AG04449 (cell line): ENCODE measurements at regions not wholly inside any gene's neighbourhood (a gene's known extent, or its start where the extent isn't known, plus 50 kb on each side); places are given as distances from the start of the nearest gene placed in this dataset.
"Not testable (repeated sequence)": the region's sequence is repeated elsewhere in the genome, so short reads cannot be mapped to it uniquely, and the experiment has no call there.

Source experiments
- CTCF ChIA-PET: fragments of 350-600 bp; formaldehyde crosslinking; extraction: SDS; loops from one replicate; lab custom pipeline; 2021; ENCODE audit warnings: antibody characterized with exemption; lab: Yijun Ruan, JAX
- POLR2A ChIA-PET: fragments of 400-600, 350-600 bp; formaldehyde crosslinking; extraction: SDS; loops from one replicate; lab custom pipeline; 2020; ENCODE audit warnings: antibody characterized with exemption, inconsistent platforms; lab: Yijun Ruan, JAX
- DNase-seq: peaks from one replicate; pipeline ENCODE4 v3.0.0-alpha.2; 2010; ENCODE audit warnings: low read depth, low spot score
- H3K4me3 ChIP-seq: 2 replicates; pipeline ENCODE4 v1.5.1; 2011; ENCODE audit warnings: low read depth, mild to moderate bottlenecking, control low read depth, low read length
- CTCF ChIP-seq: IDR thresholded peaks from one replicate; pipeline ENCODE4 v1.5.1; 2011; ENCODE audit warnings: mild to moderate bottlenecking, moderate library complexity, low read length, control low read depth, inconsistent platforms; ENCODE audit not compliant: insufficient read depth; ENCODE audit errors: missing control alignments

- CTCF ChIA-PET: interaction anchor here (4.5 kb wide), 1 partner anchor 20 kb away, joined by 21 read pairs; no protein-coding TSS in a partner anchor
- no peak for TF ChIP-seq CTCF
- H3K4me3 ChIP-seq: no peak overlapping the region
- POLR2A ChIA-PET: no interaction called here
- DNase-seq: no peak
Observed at GRCh38 chr20:60191014-60191413, 232.8 kb downstream of the CDH26 start.

- CTCF ChIA-PET: interaction anchor here (0.8 to 4.5 kb wide), 5 partner anchors 9 to 55 kb away, joined by 3 to 21 read pairs (median 6); no protein-coding TSS in a partner anchor
- peak; percentile 5 for DNase-seq
- no peak overlapping the region for H3K4me3 ChIP-seq
- TF ChIP-seq CTCF: no peak
- POLR2A ChIA-PET: interaction anchor here (0.6 kb wide), 1 partner anchor 10 kb away, joined by 3 read pairs; no protein-coding TSS in a partner anchor
Observed at GRCh38 chr20:60192326-60192725, 234.1 kb downstream of the CDH26 start.

GRCh38 chr20:60199132-60199531 is 240.9 kb downstream of the CDH26 start:
- not testable (repeated sequence) for H3K4me3 ChIP-seq, DNase-seq
- ChIA-PET CTCF (interaction anchor here (0.9 kb wide), 1 partner anchor 12 kb away, joined by 4 read pairs; no protein-coding TSS in a partner anchor), POLR2A (interaction anchor here (0.7 kb wide), 1 partner anchor 532 kb away, joined by 3 read pairs; no protein-coding TSS in a partner anchor)

- no peak for DNase-seq
- ChIA-PET POLR2A (no interaction called here), CTCF (no interaction called here)
- no peak for TF ChIP-seq CTCF
- H3K4me3 ChIP-seq: no peak overlapping the region
Observed at GRCh38 chr20:60199866-60200265, 241.6 kb downstream of the CDH26 start.

GRCh38 chr20:60200305-60200918 is 242.2 kb downstream of the CDH26 start:
- no peak overlapping the region for H3K4me3 ChIP-seq
- ChIA-PET POLR2A (no interaction called here), CTCF (interaction anchor here (0.8 to 3.8 kb wide), 2 partner anchors 8 to 143 kb away, joined by 3 to 31 read pairs; no protein-coding TSS in a partner anchor)
- no peak for DNase-seq
- no peak for TF ChIP-seq CTCF

GRCh38 chr20:60201198-60201835 is 243.1 kb downstream of the CDH26 start:
- TF ChIP-seq CTCF: no peak
- POLR2A ChIA-PET: no interaction called here
- DNase-seq: no peak
- CTCF ChIA-PET: interaction anchor here (0.8 to 3.8 kb wide), 3 partner anchors 9 to 144 kb away, joined by 3 to 31 read pairs (median 14); no protein-coding TSS in a partner anchor
- no peak overlapping the region for H3K4me3 ChIP-seq
